Inflammatory macrophage (primary cell): ENCODE measurements at regions not wholly inside any gene's neighbourhood (a gene's known extent, or its start where the extent isn't known, plus 50 kb on each side); places are given as distances from the start of the nearest gene placed in this dataset.

Source experiments
- DNase-seq, 2 donors: peaks; one replicate each; pipeline ENCODE4 v3.0.0-alpha.2; 2020 to 2022

- DNase-seq, result no peak
Observed at GRCh38 chr2:16127276-16127940, 187.1 kb downstream of the MYCN start.

- DNase-seq, result no peak
Observed at GRCh38 chr2:16126517-16127275, 186.3 kb downstream of the MYCN start.

GRCh38 chr2:16125614-16126516 is 185.5 kb downstream of the MYCN start:
- DNase-seq, result no peak

GRCh38 chr2:16124881-16125613 is 184.7 kb downstream of the MYCN start:
- no peak for DNase-seq

GRCh38 chr2:16123856-16124780 is 183.8 kb downstream of the MYCN start:
- DNase-seq, result no peak

GRCh38 chr2:16123421-16123820 is 183.1 kb downstream of the MYCN start:
- no peak for DNase-seq

GRCh38 chr2:16122556-16122955 is 182.2 kb downstream of the MYCN start:
- no peak for DNase-seq

GRCh38 chr2:16121986-16122390 is 181.6 kb downstream of the MYCN start:
- no peak for DNase-seq

GRCh38 chr2:16121231-16121985 is 181.1 kb downstream of the MYCN start:
- DNase-seq, result no peak

- DNase-seq, result no peak
Observed at GRCh38 chr2:16120591-16121180, 180.3 kb downstream of the MYCN start.

GRCh38 chr2:16119741-16120140 is 179.4 kb downstream of the MYCN start:
- DNase-seq, result no peak

- no peak for DNase-seq
Observed at GRCh38 chr2:16118611-16119590, 178.6 kb downstream of the MYCN start.

GRCh38 chr2:16117791-16118610 is 177.7 kb downstream of the MYCN start:
- no peak for DNase-seq

GRCh38 chr2:16117021-16117700 is 176.8 kb downstream of the MYCN start:
- DNase-seq, result no peak

- no peak for DNase-seq
Observed at GRCh38 chr2:16115881-16116830, 175.8 kb downstream of the MYCN start.

GRCh38 chr2:16115291-16115690 is 174.9 kb downstream of the MYCN start:
- DNase-seq, result no peak
